ENCODE measurements at regions not wholly inside any gene's neighbourhood (a gene's known extent, or its start where the extent isn't known, plus 50 kb on each side); places are given as distances from the start of the nearest gene placed in this dataset.

- no peaks in the 10 kb centered on the region for H3K4me1 Mint-ChIP-seq (ENCODE audit: low read depth)
- no peak overlapping the region for H3K4me3 Mint-ChIP-seq
- no peaks in the 10 kb centered on the region for H3K36me3 Mint-ChIP-seq (ENCODE audit: low read depth)
- H3K27ac Mint-ChIP-seq = no peak overlapping the region
- H3K27me3 Mint-ChIP-seq (ENCODE audit: low read depth) = peaks cover 12% of the 10 kb centered on the region
- no peak for DNase-seq (ENCODE audit: low spot score)
- H3K9me3 Mint-ChIP-seq = no peaks in the 10 kb centered on the region
These were observed 76.5 kb downstream of the VEGFA start for GRCh38 chr6:43846556-43846955.

GRCh38 chr6:43845646-43846045 is 75.6 kb downstream of the VEGFA start:
- Mint-ChIP-seq H3K9me3 (no peaks in the 10 kb centered on the region), H3K27me3 (ENCODE audit: low read depth) (peaks cover 12% of the 10 kb centered on the region), H3K4me3 (no peak overlapping the region), H3K36me3 (ENCODE audit: low read depth) (no peaks in the 10 kb centered on the region), H3K27ac (no peak overlapping the region), H3K4me1 (ENCODE audit: low read depth) (no peaks in the 10 kb centered on the region)
- DNase-seq (ENCODE audit: low spot score) = no peak

GRCh38 chr6:43843669-43844171 is 73.7 kb downstream of the VEGFA start:
- Mint-ChIP-seq H3K27ac (no peak overlapping the region), H3K27me3 (ENCODE audit: low read depth) (peaks cover 12% of the 10 kb centered on the region), H3K4me1 (ENCODE audit: low read depth) (no peaks in the 10 kb centered on the region), H3K36me3 (ENCODE audit: low read depth) (no peaks in the 10 kb centered on the region), H3K9me3 (no peaks in the 10 kb centered on the region), H3K4me3 (no peak overlapping the region)
- DNase-seq (ENCODE audit: low spot score) = no peak

GRCh38 chr6:43843097-43843645 is 73.2 kb downstream of the VEGFA start:
- Mint-ChIP-seq H3K4me3 (no peak overlapping the region), H3K27ac (no peak overlapping the region), H3K27me3 (ENCODE audit: low read depth) (peaks cover 12% of the 10 kb centered on the region), H3K4me1 (ENCODE audit: low read depth) (no peaks in the 10 kb centered on the region), H3K9me3 (no peaks in the 10 kb centered on the region), H3K36me3 (ENCODE audit: low read depth) (no peaks in the 10 kb centered on the region)
- no peak for DNase-seq (ENCODE audit: low spot score)

- peaks cover 8% of the 10 kb centered on the region for H3K27me3 Mint-ChIP-seq (ENCODE audit: low read depth)
- H3K9me3 Mint-ChIP-seq = no peaks in the 10 kb centered on the region
- no peak overlapping the region for H3K4me3 Mint-ChIP-seq
- DNase-seq (ENCODE audit: low spot score) = no peak
- no peaks in the 10 kb centered on the region for H3K36me3 Mint-ChIP-seq (ENCODE audit: low read depth)
- no peaks in the 10 kb centered on the region for H3K4me1 Mint-ChIP-seq (ENCODE audit: low read depth)
- H3K27ac Mint-ChIP-seq = no peak overlapping the region
These were observed 72.3 kb downstream of the VEGFA start for GRCh38 chr6:43842231-43842794.

- no peak overlapping the region for H3K4me3 Mint-ChIP-seq
- no peak for DNase-seq (ENCODE audit: low spot score)
- no peaks in the 10 kb centered on the region for H3K36me3 Mint-ChIP-seq (ENCODE audit: low read depth)
- no peaks in the 10 kb centered on the region for H3K4me1 Mint-ChIP-seq (ENCODE audit: low read depth)
- peaks cover 7% of the 10 kb centered on the region for H3K27me3 Mint-ChIP-seq (ENCODE audit: low read depth)
- no peaks in the 10 kb centered on the region for H3K9me3 Mint-ChIP-seq
- H3K27ac Mint-ChIP-seq = no peak overlapping the region
These were observed 70.6 kb downstream of the VEGFA start for GRCh38 chr6:43840490-43841218.

GRCh38 chr6:43838276-43839036 is 68.4 kb downstream of the VEGFA start:
- no peaks in the 10 kb centered on the region for H3K36me3 Mint-ChIP-seq (ENCODE audit: low read depth)
- no peak for DNase-seq (ENCODE audit: low spot score)
- H3K4me1 Mint-ChIP-seq (ENCODE audit: low read depth) = no peaks in the 10 kb centered on the region
- no peak overlapping the region for H3K4me3 Mint-ChIP-seq
- H3K27me3 Mint-ChIP-seq (ENCODE audit: low read depth) = no peaks in the 10 kb centered on the region
- no peaks in the 10 kb centered on the region for H3K9me3 Mint-ChIP-seq
- no peak overlapping the region for H3K27ac Mint-ChIP-seq

GRCh38 chr6:43837507-43837906 is 67.5 kb downstream of the VEGFA start:
- H3K36me3 Mint-ChIP-seq (ENCODE audit: low read depth) = no peaks in the 10 kb centered on the region
- no peak overlapping the region for H3K27ac Mint-ChIP-seq
- H3K4me3 Mint-ChIP-seq = no peak overlapping the region
- no peak for DNase-seq (ENCODE audit: low spot score)
- H3K4me1 Mint-ChIP-seq (ENCODE audit: low read depth) = no peaks in the 10 kb centered on the region
- no peaks in the 10 kb centered on the region for H3K27me3 Mint-ChIP-seq (ENCODE audit: low read depth)
- no peaks in the 10 kb centered on the region for H3K9me3 Mint-ChIP-seq

- peaks cover 4% of the 10 kb centered on the region for H3K27me3 Mint-ChIP-seq (ENCODE audit: low read depth)
- no peak overlapping the region for H3K4me3 Mint-ChIP-seq
- no peaks in the 10 kb centered on the region for H3K36me3 Mint-ChIP-seq (ENCODE audit: low read depth)
- H3K27ac Mint-ChIP-seq = no peak overlapping the region
- H3K4me1 Mint-ChIP-seq (ENCODE audit: low read depth) = no peaks in the 10 kb centered on the region
- no peak for DNase-seq (ENCODE audit: low spot score)
- no peaks in the 10 kb centered on the region for H3K9me3 Mint-ChIP-seq
These were observed 66.7 kb downstream of the VEGFA start for GRCh38 chr6:43836507-43837240.
